COLO668 (cell line): ENCODE measurements at regions not wholly inside any gene's neighbourhood (a gene's known extent, or its start where the extent isn't known, plus 50 kb on each side); places are given as distances from the start of the nearest gene placed in this dataset.
"Not testable (repeated sequence)": the region's sequence is repeated elsewhere in the genome, so short reads cannot be mapped to it uniquely, and the experiment has no call there.

ENCODE experiments used
- DNase-seq: peaks from one replicate; lab custom pipeline; 2025; ENCODE audit not compliant: unreplicated experiment; lab: John Stamatoyannopoulos, UW

- no peak for DNase-seq
These were observed 174.3 kb upstream of the KRR1 start for GRCh38 chr12:75685617-75686225.

- DNase-seq, result no peak
These were observed 173.5 kb upstream of the KRR1 start for GRCh38 chr12:75684678-75685616.

GRCh38 chr12:75683995-75684586 is 172.7 kb upstream of the KRR1 start:
- DNase-seq, result not testable (repeated sequence)

- no peak for DNase-seq
These were observed 171.8 kb upstream of the KRR1 start for GRCh38 chr12:75683220-75683619.

GRCh38 chr12:75677522-75677921 is 166.1 kb upstream of the KRR1 start:
- no peak for DNase-seq

GRCh38 chr12:75674393-75674792 is 163.0 kb upstream of the KRR1 start:
- no peak for DNase-seq

GRCh38 chr12:75672200-75672599 is 160.8 kb upstream of the KRR1 start:
- no peak for DNase-seq

GRCh38 chr12:75670216-75670615 is 158.8 kb upstream of the KRR1 start:
- DNase-seq, result no peak

GRCh38 chr12:75666939-75667334 is 155.5 kb upstream of the KRR1 start:
- DNase-seq, result no peak

- DNase-seq, result no peak
These were observed 154.9 kb upstream of the KRR1 start for GRCh38 chr12:75666126-75666938.

GRCh38 chr12:75665216-75665615 is 153.8 kb upstream of the KRR1 start:
- no peak for DNase-seq

GRCh38 chr12:75662511-75663159 is 151.2 kb upstream of the KRR1 start:
- DNase-seq, result no peak

GRCh38 chr12:75661908-75662307 is 150.5 kb upstream of the KRR1 start:
- DNase-seq, result no peak

- DNase-seq, result no peak
These were observed 149.5 kb upstream of the KRR1 start for GRCh38 chr12:75660805-75661404.

GRCh38 chr12:75660107-75660530 is 148.7 kb upstream of the KRR1 start:
- DNase-seq, result no peak

GRCh38 chr12:75658901-75659823 is 147.8 kb upstream of the KRR1 start:
- peak; percentile 14 for DNase-seq

- DNase-seq, result no peak
These were observed 146.9 kb upstream of the KRR1 start for GRCh38 chr12:75658286-75658685.

- DNase-seq, result no peak
These were observed 146.4 kb upstream of the KRR1 start for GRCh38 chr12:75657831-75658230.

- DNase-seq, result not testable (repeated sequence)
These were observed 145.9 kb upstream of the KRR1 start for GRCh38 chr12:75657354-75657753.
